RCC 7860 (cell line): ENCODE measurements at regions not wholly inside any gene's neighbourhood (a gene's known extent, or its start where the extent isn't known, plus 50 kb on each side); places are given as distances from the start of the nearest gene placed in this dataset.

Experiments used
- DNase-seq: peaks from one replicate; pipeline ENCODE4 v3.0.0-alpha.2; 2015; ENCODE audit warnings: low spot score
- FAIRE-seq: peaks from 2 replicates; lab custom pipeline; 2012; peaks lifted over from hg19 to GRCh38; lab: Jason Lieb, UNC

GRCh38 chr5:93805616-93806379 lies 64.4 kb upstream of the POU5F2 start:
- no peak for DNase-seq
- FAIRE-seq: no peak

DNA sequence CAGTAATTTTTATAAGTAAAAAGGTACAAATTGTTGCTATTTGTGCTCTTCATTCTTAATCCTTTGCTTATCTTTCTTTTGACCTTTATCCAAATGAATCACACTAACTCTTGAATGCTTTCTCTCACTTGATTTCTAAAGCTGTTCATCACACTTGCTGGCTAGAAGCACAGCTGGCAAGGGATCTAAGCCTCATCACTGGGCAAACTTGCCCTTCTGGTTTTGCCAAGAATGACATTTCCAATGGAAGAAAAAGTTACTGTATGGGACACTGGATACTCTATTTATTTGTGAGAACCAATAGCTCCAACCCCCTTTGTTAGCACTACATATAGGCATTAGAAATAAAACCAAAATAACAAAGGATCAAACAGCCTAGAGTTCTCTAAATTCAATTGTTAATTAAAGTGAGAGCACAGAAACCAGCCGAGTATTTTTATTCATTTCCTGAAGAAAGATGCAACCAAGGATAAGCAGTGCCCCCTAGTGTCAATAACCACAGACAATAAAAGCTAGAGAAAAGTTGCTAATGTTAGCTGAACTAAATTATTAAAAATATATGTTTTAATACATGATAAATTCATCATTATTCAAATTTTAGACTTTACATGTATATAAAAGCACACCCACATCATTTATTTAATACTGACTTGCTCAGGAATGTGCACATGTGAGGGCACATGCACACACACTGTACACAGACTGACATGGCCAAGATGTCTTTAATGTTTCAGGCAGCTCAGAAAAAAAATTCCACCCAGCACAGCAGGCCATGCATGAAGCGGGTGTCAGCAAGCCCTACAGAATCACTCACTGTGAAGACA lies 59.8 kb upstream of the POU5F2 start:
- DNase-seq: peak; percentile 8
- FAIRE-seq: no peak

- no peak for DNase-seq
- FAIRE-seq: no peak
Observed at GRCh38 chr5:93794954-93795353, 53.6 kb upstream of the POU5F2 start.

DNA sequence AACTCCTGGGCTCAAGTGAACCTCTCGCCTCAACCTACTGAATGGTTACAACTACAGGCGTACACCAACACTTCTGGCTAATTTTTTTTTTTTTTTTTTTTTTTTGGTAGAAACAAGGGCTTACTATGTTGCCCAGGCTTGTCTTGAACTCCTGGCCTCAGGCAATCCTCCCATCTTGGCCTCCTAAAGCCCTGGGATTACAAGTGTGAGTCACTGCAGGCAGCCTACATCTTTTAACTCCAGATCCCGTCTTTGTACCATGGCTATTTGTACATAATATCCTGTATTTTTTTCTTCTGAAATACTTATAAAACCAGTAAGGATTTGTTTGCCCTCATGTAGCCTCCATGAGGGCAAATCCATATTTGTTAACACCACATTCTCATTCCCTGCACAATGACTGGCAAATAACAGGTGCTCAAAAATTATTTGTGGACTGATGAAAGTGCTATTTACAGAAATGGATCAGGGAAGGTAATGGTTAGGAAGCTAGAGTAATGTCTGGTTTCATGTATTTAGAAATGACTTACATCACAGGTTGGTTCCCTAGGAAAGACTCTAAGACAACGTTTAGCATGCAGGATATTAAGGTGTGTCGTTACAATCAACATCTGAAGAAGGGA lies 51.9 kb upstream of the POU5F2 start:
- FAIRE-seq (no peak), DNase-seq (no peak)

DNA sequence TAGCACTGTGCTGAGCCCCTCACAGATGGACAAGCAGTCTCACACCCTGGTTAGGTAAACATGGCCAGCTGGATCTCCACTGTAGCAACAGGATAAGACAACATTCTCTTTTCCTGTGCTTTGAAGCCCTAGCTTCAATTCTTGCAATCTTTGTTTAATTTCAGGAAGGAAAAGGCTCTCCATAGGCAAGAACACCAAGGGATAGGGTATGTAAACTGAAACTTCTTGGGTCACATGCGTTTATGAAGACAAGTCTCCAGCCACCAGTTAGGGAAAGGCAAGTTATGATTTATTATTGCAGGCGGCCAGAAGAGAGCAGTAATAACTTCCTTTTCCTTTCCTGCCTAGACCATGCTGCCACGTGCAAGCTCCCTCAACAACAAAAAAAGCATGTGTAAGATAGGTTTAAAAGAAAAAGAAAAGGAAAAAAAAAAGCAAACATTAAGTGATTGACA lies 50.1 kb upstream of the POU5F2 start:
- no peak for FAIRE-seq
- DNase-seq: no peak
